GM08714 (cell line): ENCODE measurements at regions not wholly inside any gene's neighbourhood (a gene's known extent, or its start where the extent isn't known, plus 50 kb on each side); places are given as distances from the start of the nearest gene placed in this dataset.
"Not testable (repeated sequence)": the region's sequence is repeated elsewhere in the genome, so short reads cannot be mapped to it uniquely, and the experiment has no call there.

Experiments used
- H3K4me3 ChIP-seq: fragments of 200-500 bp; sonication (Bioruptor generic); 2 replicates; pipeline ENCODE4 v1.5.1; 2014; ENCODE audit warnings: mild to moderate bottlenecking, low read length, inconsistent platforms
- ZNF274 ChIP-seq: IDR thresholded peaks from 2 replicates; pipeline ENCODE4 v1.6.1; 2012; ENCODE audit warnings: mild to moderate bottlenecking, low read depth, low read length

DNA sequence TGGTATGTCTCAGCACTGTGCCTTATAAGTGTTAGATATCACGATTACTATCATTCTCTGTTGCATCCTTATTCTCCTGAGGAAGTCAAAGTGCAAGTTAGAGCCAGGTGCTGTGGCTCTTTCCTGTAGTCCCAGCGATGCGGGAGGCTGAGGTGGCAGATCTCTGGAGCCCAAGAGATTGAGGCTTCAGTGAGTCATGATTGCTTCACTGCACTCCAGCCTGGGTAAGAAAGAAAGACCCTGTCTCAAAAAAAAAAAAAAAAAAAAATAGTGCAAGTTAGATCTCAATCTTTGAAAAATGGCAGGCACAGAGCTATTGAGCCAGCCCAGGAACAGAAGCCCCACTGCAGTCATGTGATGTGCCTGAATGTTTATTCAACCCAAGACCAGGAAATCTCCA lies 147.8 kb upstream of the POGK start:
- TF ChIP-seq ZNF274, result no peak
- no peak overlapping the region for H3K4me3 ChIP-seq

DNA sequence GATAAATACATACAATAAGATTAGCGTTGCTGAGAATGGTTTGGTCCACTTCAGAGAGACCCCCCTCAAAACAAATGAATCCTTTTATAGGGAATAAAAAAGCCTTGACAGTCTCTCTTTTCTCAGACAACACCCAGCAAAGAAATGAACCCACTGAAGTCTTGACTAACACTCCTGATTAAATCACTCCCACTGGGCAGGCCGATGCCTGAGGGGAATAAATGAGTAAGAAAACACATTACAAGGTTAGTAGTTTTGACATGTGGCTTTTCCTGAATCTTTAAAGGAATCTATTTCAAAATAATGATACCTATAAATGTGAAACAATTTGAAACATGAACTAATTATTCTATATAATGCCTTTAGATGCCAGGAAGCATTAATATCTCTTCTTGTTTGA lies 146.9 kb upstream of the POGK start:
- no peak overlapping the region for H3K4me3 ChIP-seq
- no peak for TF ChIP-seq ZNF274

DNA sequence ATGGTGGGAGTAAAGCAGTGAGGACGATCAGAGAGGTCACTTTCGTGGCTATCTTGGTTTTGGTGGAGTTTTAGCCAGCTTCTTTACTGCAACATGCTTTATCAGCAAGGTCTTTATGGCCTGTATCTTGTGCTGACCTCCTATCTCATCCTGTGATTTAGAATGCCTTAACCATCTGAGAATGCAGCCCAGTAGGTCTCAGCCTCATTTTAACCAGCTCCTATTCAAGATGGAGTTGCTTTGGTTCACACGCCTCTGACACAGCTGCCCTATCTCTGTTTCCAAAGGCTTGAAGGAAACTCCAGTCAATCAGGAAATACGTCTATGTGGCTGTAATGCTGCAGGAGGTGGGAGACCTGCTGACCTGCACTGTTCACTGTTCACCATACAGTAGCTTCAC lies 146.1 kb upstream of the POGK start:
- H3K4me3 ChIP-seq, result no peak overlapping the region
- no peak for TF ChIP-seq ZNF274

DNA sequence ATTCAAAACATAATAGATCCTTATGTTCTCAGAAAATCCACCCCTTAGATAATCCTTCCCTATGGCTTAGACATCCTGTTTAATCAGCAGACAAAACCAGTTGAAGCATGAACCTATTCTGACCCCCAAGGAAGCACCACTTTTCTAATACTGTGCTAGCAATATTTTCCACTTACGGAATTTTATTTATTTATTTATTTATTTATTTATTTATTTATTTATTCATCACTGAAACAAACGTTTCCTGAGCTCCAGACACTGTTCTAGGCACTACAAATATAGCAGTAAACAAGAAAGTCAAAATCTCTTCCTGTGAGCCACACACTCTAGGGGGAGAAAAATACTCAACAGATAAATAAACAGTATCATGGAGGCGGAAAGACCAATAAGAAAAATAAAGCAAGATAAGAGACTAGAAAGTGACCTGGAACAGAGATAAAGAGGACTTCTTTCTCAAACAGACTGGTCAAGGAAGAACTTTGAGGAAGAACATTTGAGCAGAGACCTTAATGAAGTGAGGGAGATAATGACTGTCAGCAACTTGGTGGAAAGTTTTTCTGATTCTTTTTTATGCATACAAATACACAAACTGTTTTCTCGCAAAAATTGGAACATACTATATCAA lies 145.5 kb upstream of the POGK start:
- no peak for TF ChIP-seq ZNF274

DNA sequence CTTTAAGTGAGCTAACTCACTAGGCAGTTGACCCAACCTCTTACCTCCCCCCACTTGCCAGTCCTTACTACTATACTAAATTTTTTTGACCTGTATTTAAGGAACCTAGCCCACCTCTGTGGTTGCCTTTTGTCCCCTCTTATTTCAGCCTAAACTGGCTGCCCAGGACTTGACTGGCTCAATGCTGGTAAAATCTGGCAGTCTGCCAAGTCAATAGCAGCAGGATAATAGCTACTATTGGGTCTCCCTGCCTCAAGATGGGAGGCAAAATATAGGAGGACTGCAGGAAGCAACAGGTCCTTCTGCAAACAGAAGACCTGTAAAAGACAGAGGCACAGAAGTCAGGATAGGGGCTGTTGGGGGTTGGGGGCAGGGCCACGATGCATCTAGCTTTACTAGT lies 144.2 kb upstream of the POGK start:
- H3K4me3 ChIP-seq, result no peak overlapping the region
- no peak for TF ChIP-seq ZNF274

More for the DNA sequence above, 145.5 kb upstream of the POGK start:
- no peak overlapping the region for H3K4me3 ChIP-seq

DNA sequence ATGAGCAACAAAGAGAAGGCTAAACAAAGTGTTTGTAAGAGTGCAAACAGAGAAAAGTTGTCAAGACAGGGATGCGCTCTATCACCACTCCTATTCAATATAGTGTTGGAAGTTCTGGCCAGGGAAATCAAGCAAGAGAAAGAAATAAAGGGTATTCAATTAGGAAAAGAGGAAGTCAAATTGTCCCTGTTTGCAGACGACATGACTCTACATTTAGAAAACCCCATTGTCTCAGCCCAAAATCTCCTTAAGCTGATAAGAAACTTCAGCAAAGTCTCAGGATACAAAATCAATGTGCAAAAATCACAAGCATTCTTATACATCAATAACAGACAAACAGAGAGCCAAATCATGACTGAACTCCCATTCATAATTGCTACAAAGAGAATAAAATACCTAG lies 143.4 kb upstream of the POGK start:
- not testable (repeated sequence) for H3K4me3 ChIP-seq

DNA sequence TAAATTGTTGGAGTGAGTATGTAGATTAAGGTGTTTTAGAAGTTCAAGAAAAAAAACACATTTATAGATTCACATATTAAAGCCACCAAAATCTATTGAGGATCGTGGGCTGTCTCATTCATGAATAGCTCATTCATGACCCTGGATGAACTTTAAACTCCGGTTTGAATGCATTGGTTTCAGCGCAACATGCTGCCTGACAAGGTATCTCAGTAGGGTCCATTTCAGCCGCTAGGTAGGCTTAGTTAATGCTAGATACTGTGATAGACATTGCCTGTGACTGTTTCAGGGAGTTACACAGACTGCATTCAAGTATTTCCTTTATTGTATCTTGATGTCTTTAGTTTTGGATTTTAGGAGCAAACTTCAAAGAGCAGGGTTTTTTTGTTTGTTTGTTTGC lies 140.5 kb upstream of the POGK start:
- H3K4me3 ChIP-seq, result no peak overlapping the region
- no peak for TF ChIP-seq ZNF274

DNA sequence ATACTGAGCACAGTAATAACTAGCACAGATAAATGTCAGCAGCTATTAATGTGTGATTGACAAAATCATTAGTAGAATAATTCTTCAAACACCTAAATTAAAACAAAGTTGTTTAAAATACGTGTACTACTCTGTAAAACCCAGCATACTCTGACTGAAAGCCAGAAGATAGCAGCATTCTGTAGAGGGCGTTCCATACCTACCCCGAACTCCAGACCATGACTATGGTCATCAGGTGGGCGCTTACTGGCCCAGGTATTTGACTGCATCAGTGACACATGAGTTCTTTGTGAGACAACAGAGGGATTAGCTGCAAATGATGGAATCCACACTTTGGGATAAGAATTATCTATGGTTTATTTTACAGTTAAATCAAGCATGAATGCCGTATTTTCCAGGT lies 139.7 kb upstream of the POGK start:
- TF ChIP-seq ZNF274, result no peak
- no peak overlapping the region for H3K4me3 ChIP-seq

DNA sequence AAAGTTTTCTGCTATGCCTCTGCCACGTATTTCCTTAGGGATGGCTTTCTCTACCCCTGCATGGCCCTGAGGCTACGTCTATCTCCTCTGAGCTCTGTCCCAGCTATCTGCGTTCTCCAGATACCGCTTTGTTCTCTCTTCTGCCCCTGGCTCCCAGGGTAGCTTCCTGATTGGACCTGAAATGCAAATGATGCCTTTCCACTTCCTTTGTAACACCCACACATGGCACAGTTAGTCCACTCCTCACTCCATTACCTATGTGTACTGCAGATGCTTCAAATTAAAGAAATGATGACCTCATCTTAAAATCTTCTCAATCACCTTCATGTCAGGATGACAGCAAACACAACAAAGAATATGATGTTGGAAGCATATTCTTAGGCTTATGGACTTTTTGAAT lies 138.6 kb upstream of the POGK start:
- TF ChIP-seq ZNF274, result no peak
- no peak overlapping the region for H3K4me3 ChIP-seq

DNA sequence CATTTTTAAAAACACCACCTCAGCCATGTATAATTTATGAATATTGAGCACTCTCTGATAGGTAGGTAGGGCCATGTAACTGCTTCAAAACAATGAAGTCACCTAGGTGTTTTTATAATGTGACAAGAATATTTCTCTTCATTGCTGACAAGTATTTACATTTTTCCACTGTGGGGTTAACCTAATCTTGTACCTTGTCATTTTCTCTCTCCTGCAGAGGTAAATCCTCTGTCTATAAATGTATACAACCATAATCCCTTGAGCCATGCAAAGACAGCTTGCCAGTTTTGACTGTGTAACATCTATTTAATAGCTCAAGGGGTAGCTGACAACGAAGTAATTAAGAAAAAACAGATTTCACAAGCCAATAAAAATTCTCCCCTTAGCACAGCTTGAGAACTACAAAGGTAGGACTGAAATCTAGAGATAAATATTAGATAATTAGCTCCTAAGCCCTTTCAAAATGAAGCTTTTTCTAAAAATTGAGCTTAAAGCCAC lies 137.6 kb upstream of the POGK start:
- no peak overlapping the region for H3K4me3 ChIP-seq
- no peak for TF ChIP-seq ZNF274

DNA sequence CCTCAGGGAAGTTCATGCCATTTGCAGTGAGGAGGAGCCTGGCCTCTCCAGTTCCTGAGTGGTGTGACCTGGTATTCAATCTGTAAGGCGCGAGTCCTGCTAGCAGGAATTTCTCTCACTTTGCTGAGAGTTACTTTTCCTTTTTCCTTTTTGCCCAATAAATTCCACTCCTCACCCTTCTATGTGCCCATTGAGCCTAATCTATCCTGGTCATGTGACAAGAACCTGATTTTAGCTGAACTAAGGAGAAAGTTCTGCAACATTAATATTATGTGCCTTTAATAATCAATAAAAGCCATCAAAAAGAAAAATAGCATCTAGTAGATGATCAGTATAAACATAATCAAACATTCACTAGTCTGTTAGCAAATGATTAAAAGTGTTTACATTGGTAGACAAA lies 136.1 kb upstream of the POGK start:
- TF ChIP-seq ZNF274, result no peak
- H3K4me3 ChIP-seq, result no peak overlapping the region

DNA sequence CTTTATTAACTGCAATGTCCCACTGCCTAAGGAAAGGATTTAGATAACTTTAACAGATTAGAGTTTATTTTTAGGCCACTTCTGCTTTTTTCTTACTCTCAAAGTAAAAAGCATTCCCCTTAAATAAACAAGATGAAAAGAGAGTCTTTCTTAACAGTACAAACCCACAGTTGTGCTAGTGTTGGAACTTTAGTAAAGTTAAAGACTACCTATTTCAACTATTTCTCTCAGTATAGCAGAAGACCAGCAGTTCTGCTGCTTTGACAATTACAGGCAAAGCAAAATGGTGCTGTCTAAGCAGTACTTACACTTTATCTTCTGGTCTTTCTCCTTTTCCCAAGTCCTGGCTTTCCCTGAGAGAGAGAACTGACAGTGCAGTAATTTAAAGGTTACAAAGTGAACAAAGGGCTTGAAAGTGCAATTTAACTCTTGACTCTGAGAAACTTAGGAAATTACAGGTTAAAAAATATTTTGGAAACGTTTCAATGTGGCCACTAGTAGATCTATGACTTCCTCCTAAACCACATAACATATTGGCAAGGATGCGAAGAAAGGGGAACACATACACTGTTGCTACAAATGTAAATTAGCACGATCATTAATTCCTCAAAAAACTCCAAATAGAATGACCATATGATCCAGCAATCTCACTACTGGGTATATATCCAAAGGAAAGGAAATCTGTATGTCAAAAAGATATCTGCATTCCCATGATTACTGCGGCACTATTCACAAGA lies 135.4 kb upstream of the POGK start:
- H3K4me3 ChIP-seq, result no peak overlapping the region
- no peak for TF ChIP-seq ZNF274

DNA sequence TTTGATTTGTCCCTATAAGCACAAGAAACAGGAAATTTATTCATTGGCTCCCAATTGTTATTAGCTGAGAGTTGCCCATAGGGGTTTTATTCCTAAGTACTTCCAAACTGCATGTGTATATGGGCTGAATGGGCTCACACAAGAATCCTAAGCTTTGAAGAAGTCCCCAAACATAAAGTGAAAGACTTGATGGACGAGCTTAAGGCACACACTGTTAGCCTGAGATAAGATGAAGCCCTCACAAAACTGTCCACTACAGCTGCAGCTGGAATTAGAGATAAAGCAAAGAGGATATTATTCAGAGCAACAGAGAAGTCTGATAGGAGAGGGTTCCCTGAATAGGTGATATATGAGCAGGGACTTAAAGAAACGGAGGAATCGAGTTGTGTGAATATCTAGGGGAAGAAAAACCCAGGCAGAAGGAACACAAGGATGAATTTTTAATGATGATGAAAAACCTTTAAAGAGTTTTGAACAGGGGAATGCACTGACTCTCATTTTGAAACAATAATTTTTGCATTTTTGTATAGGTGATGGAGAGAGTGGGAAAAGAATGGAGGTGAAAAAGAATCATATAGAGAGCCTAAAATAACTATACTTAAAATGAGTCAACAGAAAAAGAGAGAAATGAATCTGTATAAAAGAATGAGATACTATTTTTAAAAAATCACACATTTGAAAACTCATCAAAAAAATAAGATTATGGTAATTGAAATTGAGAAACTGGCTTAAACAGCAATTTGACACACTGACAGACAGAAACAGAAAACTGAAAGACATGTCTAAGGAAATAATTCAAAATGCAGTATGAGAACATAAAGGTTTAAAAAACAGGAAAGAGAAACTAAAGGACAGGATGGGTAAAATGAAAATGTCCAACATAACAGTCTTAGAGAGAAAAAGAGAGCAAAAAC lies 133.6 kb upstream of the POGK start:
- no peak for TF ChIP-seq ZNF274

DNA sequence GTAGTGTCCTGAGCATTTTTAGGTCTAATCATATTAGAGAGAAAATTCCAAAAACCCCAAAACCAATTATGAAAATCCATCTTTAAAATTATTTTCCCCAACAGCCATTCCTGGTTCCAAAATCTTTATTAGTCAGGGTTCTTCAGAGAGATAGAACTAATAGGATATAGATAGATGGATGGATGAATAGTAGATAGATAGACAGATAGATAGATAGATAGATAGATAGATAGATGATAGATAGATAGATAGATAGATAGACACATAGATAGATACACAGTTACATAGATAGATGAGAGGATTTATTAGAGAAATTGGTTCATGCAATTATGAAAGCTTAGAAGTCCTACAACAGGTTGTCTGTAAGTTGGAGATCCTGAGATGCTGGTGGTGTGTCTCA lies 122.7 kb upstream of the POGK start:
- no peak for TF ChIP-seq ZNF274
- H3K4me3 ChIP-seq, result no peak overlapping the region

More for the DNA sequence above, 133.6 kb upstream of the POGK start:
- H3K4me3 ChIP-seq, result no peak overlapping the region

DNA sequence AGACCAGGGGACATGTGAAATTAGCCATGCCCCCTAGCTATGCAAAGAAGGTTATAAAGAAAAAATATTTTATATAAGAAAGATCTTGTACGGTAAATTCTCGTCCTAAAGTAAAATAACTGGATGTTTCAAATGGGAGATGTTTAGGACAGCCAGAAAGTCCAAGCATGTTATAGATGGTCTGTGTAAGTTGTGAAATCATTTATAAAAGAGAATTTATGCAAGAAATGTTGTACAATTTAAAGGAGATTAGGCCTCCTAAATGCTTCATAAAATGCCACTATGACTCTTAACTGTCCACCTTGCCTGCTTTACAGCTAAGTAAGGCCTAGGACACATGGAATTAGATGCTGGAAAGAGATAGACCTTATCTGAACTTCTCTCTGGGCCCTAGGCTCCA lies 118.1 kb upstream of the POGK start:
- H3K4me3 ChIP-seq, result no peak overlapping the region
- no peak for TF ChIP-seq ZNF274
